Dedifferentiated amniotic fluid mesenchymal stem cell (primary cell): ENCODE measurements at regions not wholly inside any gene's neighbourhood (a gene's known extent, or its start where the extent isn't known, plus 50 kb on each side); places are given as distances from the start of the nearest gene placed in this dataset.

Source experiments
- DNase-seq: peaks from one replicate; pipeline ENCODE4 v3.0.0-alpha.2; 2016; ENCODE audit errors: extremely low spot score

- DNase-seq, result no peak
Observed at GRCh38 chr7:10117815-10118214, 855.9 kb upstream of the PHF14 start.

- DNase-seq, result no peak
Observed at GRCh38 chr7:10120936-10121335, 852.7 kb upstream of the PHF14 start.

- no peak for DNase-seq
Observed at GRCh38 chr7:10121631-10122030, 852.0 kb upstream of the PHF14 start.

- DNase-seq, result no peak
Observed at GRCh38 chr7:10122551-10123100, 851.0 kb upstream of the PHF14 start.

- DNase-seq, result no peak
Observed at GRCh38 chr7:10128748-10129147, 844.9 kb upstream of the PHF14 start.

- DNase-seq, result no peak
Observed at GRCh38 chr7:10138087-10138854, 835.4 kb upstream of the PHF14 start.

GRCh38 chr7:10146271-10146670, 827.4 kb upstream of the PHF14 start:
- no peak for DNase-seq

GRCh38 chr7:10156972-10157371, 816.7 kb upstream of the PHF14 start:
- DNase-seq, result no peak

GRCh38 chr7:10181996-10182395, 791.7 kb upstream of the PHF14 start:
- DNase-seq, result no peak

GRCh38 chr7:10192074-10192473, 781.6 kb upstream of the PHF14 start:
- no peak for DNase-seq

GRCh38 chr7:10205696-10206095, 768.0 kb upstream of the PHF14 start:
- no peak for DNase-seq

GRCh38 chr7:10210000-10210399, 763.7 kb upstream of the PHF14 start:
- no peak for DNase-seq

GRCh38 chr7:10211016-10211415, 762.7 kb upstream of the PHF14 start:
- no peak for DNase-seq

GRCh38 chr7:10211861-10212260, 761.8 kb upstream of the PHF14 start:
- DNase-seq, result no peak

- no peak for DNase-seq
Observed at GRCh38 chr7:10212649-10213048, 761.0 kb upstream of the PHF14 start.

GRCh38 chr7:10216462-10216861, 757.2 kb upstream of the PHF14 start:
- DNase-seq, result no peak

- DNase-seq, result no peak
Observed at GRCh38 chr7:10221084-10221483, 752.6 kb upstream of the PHF14 start.

- DNase-seq, result no peak
Observed at GRCh38 chr7:10222976-10223375, 750.7 kb upstream of the PHF14 start.

- DNase-seq, result no peak
Observed at GRCh38 chr7:10225275-10225674, 748.4 kb upstream of the PHF14 start.

GRCh38 chr7:10237306-10237705, 736.4 kb upstream of the PHF14 start:
- DNase-seq, result no peak

- DNase-seq, result no peak
Observed at GRCh38 chr7:10238641-10239040, 735.0 kb upstream of the PHF14 start.

- DNase-seq, result no peak
Observed at GRCh38 chr7:10239695-10240345, 733.9 kb upstream of the PHF14 start.

- DNase-seq, result no peak
Observed at GRCh38 chr7:10245406-10245805, 728.3 kb upstream of the PHF14 start.
